Hepatocyte (in vitro differentiated cells): ENCODE measurements at regions not wholly inside any gene's neighbourhood (a gene's known extent, or its start where the extent isn't known, plus 50 kb on each side); places are given as distances from the start of the nearest gene placed in this dataset.

Experiments
- CTCF ChIP-seq: fragments of 200-600 bp; sonication (generic); IDR thresholded peaks from 2 replicates; pipeline ENCODE4 v1.5.1; 2016; ENCODE audit warnings: antibody characterized with exemption, mild to moderate bottlenecking; ENCODE audit not compliant: poor library complexity
- EZH2phosphoT487 ChIP-seq: fragments of 200-600 bp; sonication (generic); IDR thresholded peaks from one replicate; pipeline ENCODE4 v1.6.1; 2018; ENCODE audit warnings: antibody characterized with exemption, mild to moderate bottlenecking, low read depth, moderate library complexity; ENCODE audit not compliant: unreplicated experiment, severe bottlenecking

- TF ChIP-seq CTCF (no peak), EZH2phosphoT487 (no peak)
Measured at GRCh38 chr17:77857613-77858012, 100.9 kb upstream of the TNRC6C start.
